GM19463 (cell line): ENCODE measurements at regions not wholly inside any gene's neighbourhood (a gene's known extent, or its start where the extent isn't known, plus 50 kb on each side); places are given as distances from the start of the nearest gene placed in this dataset.
"Not testable (repeated sequence)": the region's sequence is repeated elsewhere in the genome, so short reads cannot be mapped to it uniquely, and the experiment has no call there.

Source experiments
- ATAC-seq: cut with Tn5 transposase; IDR thresholded peaks from one replicate; pipeline ENCODE4 v1.9.1; 2021; ENCODE audit warnings: mild to moderate bottlenecking, moderate library complexity; ENCODE audit not compliant: unreplicated experiment

DNA sequence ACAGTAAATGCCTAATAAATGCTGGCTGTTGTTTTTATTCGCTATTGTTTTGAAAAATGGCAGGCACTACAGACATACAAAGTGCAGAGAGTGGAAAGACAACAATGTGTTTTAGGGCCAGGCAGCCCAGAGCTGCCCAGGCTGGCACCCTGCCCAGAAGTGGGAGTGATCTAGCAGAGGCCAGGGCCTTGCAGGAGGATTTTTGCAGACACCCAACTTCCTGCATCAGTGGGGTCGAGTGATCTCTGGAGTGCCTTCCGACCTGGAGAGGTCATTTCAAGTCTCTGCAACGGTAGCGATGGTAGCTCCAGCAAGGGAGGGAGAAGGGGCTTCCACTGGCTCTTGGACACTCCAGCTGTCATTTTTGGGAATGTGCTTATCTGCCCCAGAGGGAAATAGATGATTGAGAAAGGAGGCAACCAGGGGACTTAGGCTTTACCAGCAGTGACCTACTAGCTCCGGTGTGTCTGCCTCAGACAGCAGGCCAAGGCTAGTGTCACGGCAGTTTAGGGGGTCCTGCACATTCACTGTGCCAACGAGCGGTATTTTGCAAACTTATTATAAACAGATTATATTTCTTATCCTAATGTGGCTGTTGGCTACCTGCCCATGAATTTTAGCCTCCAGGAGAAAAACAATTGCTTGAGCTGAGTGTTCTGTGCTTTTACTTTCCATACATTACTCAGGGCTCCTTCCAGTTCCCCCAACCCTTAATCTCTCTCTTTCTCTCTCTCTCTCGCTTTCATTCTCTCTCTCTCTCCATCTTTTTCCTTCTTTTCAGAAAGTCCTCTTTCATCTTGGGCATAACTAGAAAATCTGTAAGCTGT is 153.9 kb upstream of the PLGLB2 start:
- not testable (repeated sequence) for ATAC-seq

DNA sequence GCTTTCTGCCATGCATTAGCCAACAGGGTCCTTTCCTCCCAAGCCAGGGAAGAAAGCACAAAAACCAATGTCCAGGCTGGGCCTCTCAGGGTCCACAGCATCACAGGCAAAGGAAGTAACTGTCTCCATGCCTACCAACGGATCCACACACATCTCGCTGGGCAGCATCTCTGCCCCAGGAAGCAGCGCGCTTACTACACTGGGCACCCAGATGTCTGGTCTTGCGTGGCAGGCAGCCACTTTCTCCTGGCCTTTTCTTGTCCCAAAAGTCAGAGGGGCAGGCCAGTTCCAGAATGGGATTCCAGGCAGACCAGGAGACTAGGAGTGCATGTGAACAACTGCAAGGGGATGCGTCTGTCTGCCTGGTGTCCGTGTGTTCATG is 153.3 kb upstream of the PLGLB2 start:
- ATAC-seq: not testable (repeated sequence)

GRCh38 chr2:87595017-87595416 is 152.9 kb upstream of the PLGLB2 start:
- ATAC-seq: not testable (repeated sequence)

GRCh38 chr2:87600961-87601360 is 146.9 kb upstream of the PLGLB2 start:
- not testable (repeated sequence) for ATAC-seq

DNA sequence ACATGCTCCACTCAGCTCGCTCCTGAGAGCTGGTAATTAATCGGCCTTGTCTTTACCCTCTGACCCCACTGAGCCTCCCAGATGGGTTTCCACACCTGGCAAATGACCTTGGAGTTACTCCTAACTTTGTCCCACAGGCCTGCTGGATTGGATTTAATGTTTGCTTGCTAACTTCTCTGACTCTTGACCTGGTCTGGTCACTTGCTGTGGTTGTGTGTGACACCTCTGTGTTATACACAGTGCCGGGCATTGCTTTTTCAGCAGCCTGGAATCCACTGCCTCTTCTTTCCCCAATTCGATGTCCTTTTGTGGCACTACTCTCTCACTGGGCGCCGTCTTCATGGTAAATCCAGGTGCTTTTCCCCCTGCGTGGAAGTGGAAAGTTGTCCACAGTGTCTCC is 145.8 kb upstream of the PLGLB2 start:
- not testable (repeated sequence) for ATAC-seq

DNA sequence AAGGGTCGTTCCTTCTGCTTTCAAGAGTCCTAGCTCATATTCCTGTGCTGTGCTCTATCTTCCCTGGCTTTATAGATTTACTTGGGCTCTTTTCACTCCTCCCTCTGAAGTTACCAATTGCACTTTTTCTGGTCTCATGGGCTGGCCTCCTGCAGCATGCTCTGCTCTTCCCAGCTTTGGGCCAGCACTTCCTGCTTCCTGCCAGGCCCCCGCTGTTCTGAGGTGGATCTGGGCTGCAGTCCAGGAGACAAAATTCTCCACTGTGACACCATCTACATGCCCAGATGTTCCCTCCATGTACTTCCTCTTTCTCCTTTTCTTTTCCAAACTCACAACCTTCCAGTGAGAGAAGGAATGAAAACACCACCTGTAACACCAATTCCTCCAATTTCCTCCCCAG is 145.2 kb upstream of the PLGLB2 start:
- not testable (repeated sequence) for ATAC-seq

DNA sequence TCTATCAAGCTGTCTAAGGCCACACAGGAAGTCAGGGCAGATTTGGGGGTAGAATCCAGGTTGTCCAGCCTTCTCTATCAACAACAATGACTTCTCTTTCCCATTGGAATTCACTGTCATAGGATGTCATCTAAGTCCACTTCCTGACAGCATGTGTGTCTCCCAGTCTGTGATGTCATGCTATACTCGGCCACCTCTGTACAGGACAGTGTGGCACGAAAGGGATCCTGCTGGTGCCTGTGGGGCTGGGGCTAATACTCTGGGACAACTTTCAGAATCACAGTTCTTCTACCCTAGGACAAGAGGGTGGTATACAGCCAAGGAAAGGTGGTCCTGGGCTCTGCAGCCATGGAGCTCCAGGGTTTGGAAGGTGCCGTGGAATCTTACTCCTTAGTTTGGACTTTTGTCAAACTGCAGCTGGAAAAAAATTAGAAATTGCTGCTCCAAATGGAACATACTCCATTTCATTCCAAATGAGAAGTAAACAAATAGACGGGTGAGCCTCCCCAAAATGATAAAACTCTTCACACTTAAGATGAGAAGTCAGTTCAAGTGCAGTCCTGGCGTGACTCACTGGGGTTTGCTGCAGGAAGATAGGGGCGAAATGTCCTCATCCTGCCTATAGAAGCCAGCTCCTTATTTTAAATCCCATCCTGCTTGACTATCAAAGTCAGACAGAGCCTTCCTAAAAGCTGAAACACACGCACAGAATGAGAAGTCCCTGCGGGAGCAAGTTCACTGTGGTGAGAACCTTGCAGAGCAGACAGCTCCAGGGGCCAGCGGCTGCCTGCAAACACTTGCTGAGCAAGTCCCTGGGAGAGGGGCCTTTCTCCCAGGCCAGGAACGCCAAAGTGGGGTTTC is 144.2 kb upstream of the PLGLB2 start:
- not testable (repeated sequence) for ATAC-seq

GRCh38 chr2:87604279-87604818 is 143.5 kb upstream of the PLGLB2 start:
- not testable (repeated sequence) for ATAC-seq

- not testable (repeated sequence) for ATAC-seq
These were observed 142.9 kb upstream of the PLGLB2 start for GRCh38 chr2:87604980-87605379.

GRCh38 chr2:87608377-87609166 is 139.3 kb upstream of the PLGLB2 start:
- not testable (repeated sequence) for ATAC-seq

DNA sequence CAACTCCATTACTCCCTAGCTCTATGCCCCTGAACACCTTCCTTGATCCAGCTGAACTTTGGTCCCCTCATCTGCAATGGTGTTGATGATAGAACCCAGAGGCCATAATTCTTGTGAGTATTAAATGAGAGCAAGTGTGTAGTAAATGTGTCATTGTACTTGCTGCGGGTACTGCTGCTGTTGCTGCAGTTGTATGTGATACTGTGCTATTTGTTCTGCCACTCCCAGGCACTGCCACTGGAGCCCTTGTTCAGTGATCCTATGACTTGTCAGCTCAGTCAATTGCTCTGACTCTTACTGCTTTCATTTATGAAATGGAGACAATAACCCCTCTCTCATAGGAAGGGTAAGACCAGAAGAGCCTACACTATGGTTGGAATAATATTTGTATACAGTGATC is 136.9 kb upstream of the PLGLB2 start:
- not testable (repeated sequence) for ATAC-seq

- ATAC-seq: not testable (repeated sequence)
These were observed 136.5 kb upstream of the PLGLB2 start for GRCh38 chr2:87611416-87611815.

DNA sequence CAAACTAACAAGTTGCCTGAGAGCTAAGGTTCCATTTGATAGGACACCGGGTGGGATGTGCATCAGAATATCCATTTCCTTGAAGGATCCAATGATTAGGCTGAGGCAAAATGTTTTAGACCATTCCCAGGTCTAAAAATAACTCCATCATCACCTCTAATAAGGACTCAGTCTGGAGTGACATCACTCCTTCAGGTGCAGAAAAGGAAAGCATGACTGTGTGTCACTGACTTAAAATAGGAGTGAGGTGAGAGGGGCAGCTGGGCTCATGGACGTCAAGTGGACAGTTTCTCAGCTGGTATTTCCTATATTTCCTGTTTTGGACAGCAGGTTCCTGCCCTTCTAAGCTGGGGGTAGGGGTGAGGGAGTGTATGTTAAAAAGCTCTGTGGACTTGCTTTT is 135.9 kb upstream of the PLGLB2 start:
- ATAC-seq: not testable (repeated sequence)

DNA sequence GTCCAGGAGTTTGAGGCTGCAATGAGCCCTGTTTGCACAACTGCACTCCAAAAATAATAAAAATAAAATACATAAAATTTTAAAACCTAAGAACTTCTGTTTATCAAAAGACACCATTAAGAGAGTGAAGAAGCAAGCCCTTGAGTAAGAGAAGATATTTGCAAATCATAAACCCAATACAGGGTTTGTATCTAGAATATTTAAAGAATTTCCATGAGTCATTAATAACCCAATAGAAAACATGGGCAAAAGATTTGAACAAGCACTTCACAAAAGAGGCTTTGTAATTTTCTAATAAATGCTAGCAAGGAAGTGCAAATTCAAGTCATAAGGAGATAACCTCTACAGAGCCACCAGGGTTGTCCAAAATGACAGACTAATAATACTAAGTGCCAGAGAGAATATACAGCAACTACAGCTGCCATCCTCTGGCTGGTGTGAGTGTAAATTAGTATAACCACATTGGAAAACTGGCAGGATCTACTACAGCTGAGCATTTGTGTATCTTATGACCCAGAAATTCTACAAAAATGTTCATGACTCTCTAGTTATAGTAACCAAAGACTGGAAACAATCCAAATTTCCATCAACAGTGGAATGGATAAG is 133.0 kb upstream of the PLGLB2 start:
- not testable (repeated sequence) for ATAC-seq

GRCh38 chr2:87619121-87619520 is 128.8 kb upstream of the PLGLB2 start:
- ATAC-seq: not testable (repeated sequence)

DNA sequence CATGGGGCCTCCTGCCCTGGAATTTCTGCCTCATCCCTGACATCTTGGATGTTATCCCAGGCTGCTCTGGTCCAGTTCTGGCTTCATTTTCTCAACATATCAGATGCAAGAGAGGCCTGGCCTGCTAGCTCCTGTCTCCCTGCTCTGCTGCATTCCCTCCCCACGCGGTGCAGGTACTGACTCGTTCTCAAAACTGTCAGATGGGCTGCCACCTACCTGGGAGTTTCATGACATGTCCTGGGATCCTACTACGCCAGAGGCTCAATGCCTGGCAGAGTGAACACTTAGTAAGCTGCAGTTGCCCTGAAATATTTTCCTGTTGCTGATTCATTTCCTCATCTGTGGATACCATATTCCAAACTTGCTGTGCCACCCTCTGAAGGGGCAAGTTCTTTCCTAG is 126.7 kb upstream of the PLGLB2 start:
- ATAC-seq: not testable (repeated sequence)

- not testable (repeated sequence) for ATAC-seq
These were observed 125.2 kb upstream of the PLGLB2 start for GRCh38 chr2:87622720-87623119.

DNA sequence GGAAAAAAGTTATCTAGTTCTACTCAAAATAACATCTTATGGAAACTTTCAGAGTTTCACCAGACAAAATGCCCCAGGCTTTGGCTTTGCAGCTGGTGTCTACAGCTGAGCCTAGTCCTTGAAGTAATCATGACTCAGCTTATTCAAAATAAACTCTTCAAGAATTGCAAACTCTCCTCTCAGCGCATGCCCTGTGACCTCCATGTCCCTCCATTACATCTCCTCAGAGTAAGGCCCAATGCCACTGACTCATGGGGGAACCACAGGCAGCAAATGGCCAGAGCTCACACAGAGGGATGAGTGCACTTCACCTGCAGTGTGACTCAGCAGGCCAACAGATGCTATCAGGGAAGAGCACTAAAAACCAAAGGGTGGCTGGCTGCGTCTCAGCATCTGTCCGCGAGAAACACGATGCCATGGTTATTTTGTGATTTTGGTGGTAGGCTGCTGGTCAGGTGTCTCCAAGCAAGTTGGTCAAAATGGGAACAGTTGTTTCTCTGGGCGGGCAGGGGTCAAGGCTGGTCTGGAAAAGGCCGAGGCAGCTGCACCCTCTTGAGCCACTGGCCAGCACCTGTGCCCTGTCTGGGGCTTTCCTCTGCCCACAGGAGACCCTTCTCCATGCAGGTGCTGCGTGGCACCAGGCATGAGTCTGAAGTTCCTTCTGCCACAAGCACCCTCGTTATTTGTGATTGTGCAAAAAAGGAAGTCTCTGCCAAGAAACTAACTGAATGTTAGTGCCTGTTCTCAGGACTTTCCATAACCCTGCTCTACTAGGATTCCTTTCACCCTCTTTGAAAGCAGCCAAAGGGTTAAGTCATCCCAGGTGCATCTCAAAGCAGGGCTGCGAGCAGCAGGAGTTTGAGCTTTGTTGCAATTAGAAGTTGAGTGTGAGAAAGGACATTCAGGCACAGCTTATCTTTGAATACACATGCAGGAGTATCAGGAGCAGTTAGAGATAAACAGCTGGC is 118.1 kb upstream of the PLGLB2 start:
- not testable (repeated sequence) for ATAC-seq

- peak; percentile 52 for ATAC-seq
These were observed 117.0 kb upstream of the PLGLB2 start for GRCh38 chr2:87630892-87631291.
